GM12891 (cell line): ENCODE measurements at regions not wholly inside any gene's neighbourhood (a gene's known extent, or its start where the extent isn't known, plus 50 kb on each side); places are given as distances from the start of the nearest gene placed in this dataset.

Source experiments
- PAX5 ChIP-seq: IDR thresholded peaks from 2 replicates; pipeline ENCODE4 v1.6.1; 2011; ENCODE audit warnings: low read length, moderate library complexity, mild to moderate bottlenecking; ENCODE audit not compliant: insufficient read depth, severe bottlenecking
- POLR2A ChIP-seq: IDR thresholded peaks from 2 replicates; pipeline ENCODE4 v1.6.1; 2011; ENCODE audit warnings: low read depth, low read length, control low read depth
- POLR2AphosphoS5 ChIP-seq: IDR thresholded peaks from 2 replicates; pipeline ENCODE4 v1.6.1; 2011; ENCODE audit warnings: low read depth, low read length, control low read depth
- SPI1 ChIP-seq: IDR thresholded peaks from 2 replicates; pipeline ENCODE4 v1.6.1; 2011; ENCODE audit warnings: low read depth, low read length, control low read depth
- TAF1 ChIP-seq: IDR thresholded peaks from 2 replicates; pipeline ENCODE4 v1.6.1; 2011; ENCODE audit warnings: low read depth, low read length, control low read depth

DNA sequence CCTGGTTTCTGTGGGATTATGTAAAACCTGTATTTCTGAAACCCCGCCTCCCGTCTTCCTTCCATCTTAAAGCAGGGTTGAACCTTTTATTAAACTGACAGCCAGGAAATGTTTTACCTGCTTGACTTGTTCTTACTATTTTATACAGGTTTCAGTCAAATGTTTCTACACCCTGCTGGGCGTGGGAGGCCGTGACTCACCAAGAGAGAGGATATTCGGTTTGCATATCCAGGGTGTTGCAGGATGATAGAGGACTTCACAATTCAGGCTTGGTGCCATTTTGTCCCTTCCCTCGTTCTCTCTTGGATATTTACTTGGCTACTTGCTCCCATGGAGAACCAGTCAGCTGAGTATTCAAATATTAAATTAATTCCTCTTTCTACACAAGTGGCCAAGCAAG lies 69.7 kb downstream of the ARF6 start:
- TF ChIP-seq POLR2A (no peak), TAF1 (no peak), POLR2AphosphoS5 (0 out of 2 replicates have a peak, but pooled peaks have one; percentile 34), PAX5 (no peak), SPI1 (no peak)
